AG04450 (cell line): ENCODE measurements at regions not wholly inside any gene's neighbourhood (a gene's known extent, or its start where the extent isn't known, plus 50 kb on each side); places are given as distances from the start of the nearest gene placed in this dataset.

ENCODE experiments used
- CTCF ChIA-PET: fragments of 300-600, 350-600 bp; formaldehyde crosslinking; extraction: SDS; loops from one replicate; lab custom pipeline; 2022; ENCODE audit warnings: antibody characterized with exemption, inconsistent platforms; lab: Charles Lee
- POLR2A ChIA-PET: fragments of 350-600 bp; formaldehyde crosslinking; extraction: SDS; loops from one replicate; lab custom pipeline; 2021; ENCODE audit warnings: antibody characterized with exemption, inconsistent platforms; lab: Yijun Ruan, JAX
- DNase-seq: peaks from one replicate; pipeline ENCODE4 v3.0.0-alpha.2; 2011; ENCODE audit warnings: low read depth, low spot score
- H3K27ac ChIP-seq: one replicate; pipeline ENCODE4 v1.5.1; 2012; ENCODE audit warnings: low read depth, low read length, control low read depth
- H3K27me3 ChIP-seq: one replicate; pipeline ENCODE4 v1.6.0; 2012; ENCODE audit warnings: low read length; ENCODE audit not compliant: control insufficient read depth, insufficient read depth
- H3K4me3 ChIP-seq: 2 replicates; pipeline ENCODE4 v1.5.1; 2011; ENCODE audit warnings: mild to moderate bottlenecking, low read depth, low read length, control low read depth
- H3K9me3 ChIP-seq: 2 replicates; pipeline ENCODE4 v1.5.1; 2012; ENCODE audit warnings: low read length; ENCODE audit not compliant: control insufficient read depth, insufficient read depth
- TF ChIP-seq, protein P1 (sequence below): IDR thresholded peaks from 2 replicates; pipeline ENCODE4 v1.5.1; 2011; ENCODE audit warnings: low read depth, low read length, control low read depth, inconsistent platforms

DNA sequence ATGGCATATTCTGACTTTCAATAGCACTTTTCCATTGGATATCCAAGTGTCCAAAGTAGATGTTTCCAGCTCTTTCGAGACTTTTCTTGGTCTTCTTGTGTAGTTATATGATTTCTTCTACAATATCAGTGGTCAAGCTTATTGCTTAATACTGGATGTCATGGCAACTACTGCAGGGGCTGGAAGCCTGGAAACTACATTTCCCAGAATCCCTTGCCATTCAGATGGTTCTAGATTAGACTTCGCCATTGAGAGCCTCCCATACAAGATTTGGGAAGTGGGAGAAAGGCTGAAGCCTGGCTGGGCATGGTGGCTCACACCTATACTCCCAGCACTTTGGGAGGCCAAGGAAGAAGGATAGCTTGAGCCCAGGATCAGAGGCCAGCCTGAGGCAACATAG is 153.6 kb downstream of the C16orf95 start:
- no peak overlapping the region for H3K4me3 ChIP-seq
- H3K27ac ChIP-seq: no peak overlapping the region
- POLR2A ChIA-PET: no interaction called here
- H3K27me3 ChIP-seq: peaks cover 36% of the 10 kb centered on the region
- H3K9me3 ChIP-seq: no peaks in the 10 kb centered on the region; the same call in none of the 2 replicates
- no peak for DNase-seq
- CTCF ChIA-PET: no interaction called here
- TF ChIP-seq, protein P1, sequence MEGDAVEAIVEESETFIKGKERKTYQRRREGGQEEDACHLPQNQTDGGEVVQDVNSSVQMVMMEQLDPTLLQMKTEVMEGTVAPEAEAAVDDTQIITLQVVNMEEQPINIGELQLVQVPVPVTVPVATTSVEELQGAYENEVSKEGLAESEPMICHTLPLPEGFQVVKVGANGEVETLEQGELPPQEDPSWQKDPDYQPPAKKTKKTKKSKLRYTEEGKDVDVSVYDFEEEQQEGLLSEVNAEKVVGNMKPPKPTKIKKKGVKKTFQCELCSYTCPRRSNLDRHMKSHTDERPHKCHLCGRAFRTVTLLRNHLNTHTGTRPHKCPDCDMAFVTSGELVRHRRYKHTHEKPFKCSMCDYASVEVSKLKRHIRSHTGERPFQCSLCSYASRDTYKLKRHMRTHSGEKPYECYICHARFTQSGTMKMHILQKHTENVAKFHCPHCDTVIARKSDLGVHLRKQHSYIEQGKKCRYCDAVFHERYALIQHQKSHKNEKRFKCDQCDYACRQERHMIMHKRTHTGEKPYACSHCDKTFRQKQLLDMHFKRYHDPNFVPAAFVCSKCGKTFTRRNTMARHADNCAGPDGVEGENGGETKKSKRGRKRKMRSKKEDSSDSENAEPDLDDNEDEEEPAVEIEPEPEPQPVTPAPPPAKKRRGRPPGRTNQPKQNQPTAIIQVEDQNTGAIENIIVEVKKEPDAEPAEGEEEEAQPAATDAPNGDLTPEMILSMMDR: no peak

DNA sequence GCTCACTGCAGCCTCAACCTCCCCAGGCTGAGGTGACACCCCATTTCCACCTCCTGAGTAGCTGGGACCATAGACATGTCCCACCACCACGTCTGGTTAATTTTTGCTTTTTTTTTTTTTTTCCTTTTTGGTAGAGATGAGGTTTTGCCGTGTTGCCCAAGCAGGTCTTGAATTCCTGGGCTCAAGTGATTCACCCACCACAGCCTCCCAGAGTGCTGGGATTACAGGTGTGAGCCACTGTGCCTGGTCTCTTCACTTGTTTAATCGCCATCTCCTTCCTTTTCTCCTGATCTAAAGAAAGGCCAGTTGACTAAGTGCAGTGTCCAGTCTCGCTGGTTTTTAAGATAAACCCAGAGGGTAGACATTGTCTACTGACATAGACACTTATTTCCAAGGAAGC is 152.0 kb downstream of the C16orf95 start:
- H3K27ac ChIP-seq: no peak overlapping the region
- DNase-seq: no peak
- ChIA-PET POLR2A (no interaction called here), CTCF (no interaction called here)
- H3K9me3 ChIP-seq: no peaks in the 10 kb centered on the region; the same call in none of the 2 replicates
- TF ChIP-seq, protein P1: no peak
- no peak overlapping the region for H3K4me3 ChIP-seq
- peaks cover 33% of the 10 kb centered on the region for H3K27me3 ChIP-seq

DNA sequence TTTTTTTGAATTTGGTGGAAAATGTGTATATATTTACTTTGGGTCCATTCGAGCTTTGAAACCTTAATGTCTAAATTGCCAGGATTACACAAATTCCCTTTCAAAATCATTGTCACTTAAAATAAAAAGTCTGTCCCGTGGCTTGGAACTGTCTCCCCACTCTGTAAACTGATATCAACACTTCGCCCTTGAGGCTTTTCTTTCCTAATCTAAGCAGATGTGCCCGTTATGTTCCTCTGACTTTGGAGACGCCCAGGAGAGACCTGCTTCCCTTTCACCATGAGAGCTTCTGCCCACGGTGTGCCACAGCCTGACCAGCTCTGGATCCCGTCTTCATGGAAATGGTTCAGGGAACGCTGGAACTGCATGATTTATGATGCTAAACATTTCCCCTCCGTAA is 151.3 kb downstream of the C16orf95 start:
- POLR2A ChIA-PET: no interaction called here
- Histone ChIP-seq H3K4me3 (no peak overlapping the region), H3K9me3 (no peaks in the 10 kb centered on the region; the same call in 1 of the 2 replicates), H3K27ac (no peak overlapping the region), H3K27me3 (peaks cover 25% of the 10 kb centered on the region)
- DNase-seq: no peak
- TF ChIP-seq, protein P1: no peak
- CTCF ChIA-PET: no interaction called here

DNA sequence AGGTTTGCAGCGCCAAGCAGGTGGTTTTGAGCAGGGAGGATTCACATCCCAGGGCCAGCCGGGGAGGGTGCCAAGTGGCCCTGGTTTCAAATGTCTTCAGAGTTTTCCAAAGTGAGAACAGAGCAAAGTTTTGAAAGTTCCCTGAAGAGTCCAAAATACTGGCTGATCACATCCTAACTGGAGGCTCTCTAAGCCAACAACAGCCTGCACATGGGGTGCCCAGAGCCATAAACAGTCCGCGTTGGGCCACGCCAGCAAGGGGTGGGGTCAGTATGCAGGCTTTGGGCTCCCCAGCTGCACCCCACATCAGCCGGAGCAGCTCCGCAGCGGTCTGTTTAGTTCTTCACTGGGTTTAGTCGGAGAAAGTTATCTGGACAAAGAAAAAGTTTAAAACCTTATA is 150.9 kb downstream of the C16orf95 start:
- CTCF ChIA-PET: no interaction called here
- TF ChIP-seq, protein P1: no peak
- H3K4me3 ChIP-seq: no peak overlapping the region
- POLR2A ChIA-PET: no interaction called here
- H3K9me3 ChIP-seq: no peaks in the 10 kb centered on the region; the same call in 1 of the 2 replicates
- H3K27me3 ChIP-seq: peaks cover 24% of the 10 kb centered on the region
- no peak overlapping the region for H3K27ac ChIP-seq
- no peak for DNase-seq

DNA sequence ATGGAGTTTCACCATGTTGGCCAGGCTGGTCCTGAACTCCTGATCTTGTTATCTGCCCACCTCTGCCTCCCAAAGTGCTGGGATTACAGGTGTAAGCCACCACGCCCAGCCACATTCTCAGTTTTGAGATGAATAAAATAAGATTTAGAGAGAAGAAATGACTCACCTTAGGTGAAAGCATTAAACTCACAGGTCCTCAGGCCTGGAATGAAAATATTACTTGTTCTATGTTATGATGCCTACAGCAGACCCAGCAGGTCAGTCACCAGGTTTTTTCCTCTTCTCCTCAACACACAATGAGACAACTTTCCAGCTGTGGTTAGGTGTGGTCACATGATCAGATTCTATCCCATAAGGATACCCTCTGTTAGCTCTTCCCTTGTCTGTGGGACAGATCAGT is 150.3 kb downstream of the C16orf95 start:
- ChIA-PET POLR2A (no interaction called here), CTCF (no interaction called here)
- Histone ChIP-seq H3K4me3 (no peak overlapping the region), H3K27me3 (peaks cover 23% of the 10 kb centered on the region), H3K27ac (no peak overlapping the region), H3K9me3 (no peaks in the 10 kb centered on the region; the same call in 1 of the 2 replicates)
- TF ChIP-seq, protein P1: no peak
- DNase-seq: no peak
